ENCODE measurements at regions not wholly inside any gene's neighbourhood (a gene's known extent, or its start where the extent isn't known, plus 50 kb on each side); places are given as distances from the start of the nearest gene placed in this dataset.

DNA sequence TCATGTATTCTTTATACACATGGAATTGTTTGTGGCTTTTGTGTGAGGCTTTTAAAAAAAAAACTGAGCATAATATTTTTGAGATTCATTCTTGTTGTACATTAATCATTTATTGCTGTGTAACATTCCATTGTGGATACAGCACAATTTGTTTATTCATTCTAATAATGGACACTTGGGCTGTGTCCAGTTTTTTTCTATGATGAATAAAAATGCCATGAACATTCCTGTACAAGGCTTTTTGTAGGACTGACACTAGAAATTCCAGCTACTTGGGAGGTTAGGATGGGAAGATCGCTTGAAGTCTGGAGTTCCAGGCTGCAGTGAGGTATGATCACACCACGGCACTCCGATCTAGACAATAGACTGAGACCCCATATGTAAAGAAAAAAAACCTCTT lies 254.3 kb upstream of the CACNA2D1 start:
- H3K27ac ChIP-seq (ENCODE audit: low read length): no peak overlapping the region
- H3K27me3 ChIP-seq (replicated peaks; ENCODE audit: insufficient read depth, low read length): no peaks in the 10 kb centered on the region
- no peaks in the 10 kb centered on the region for H3K36me3 ChIP-seq (replicated peaks; ENCODE audit: insufficient read depth, low read length)
- TF ChIP-seq, protein P1, sequence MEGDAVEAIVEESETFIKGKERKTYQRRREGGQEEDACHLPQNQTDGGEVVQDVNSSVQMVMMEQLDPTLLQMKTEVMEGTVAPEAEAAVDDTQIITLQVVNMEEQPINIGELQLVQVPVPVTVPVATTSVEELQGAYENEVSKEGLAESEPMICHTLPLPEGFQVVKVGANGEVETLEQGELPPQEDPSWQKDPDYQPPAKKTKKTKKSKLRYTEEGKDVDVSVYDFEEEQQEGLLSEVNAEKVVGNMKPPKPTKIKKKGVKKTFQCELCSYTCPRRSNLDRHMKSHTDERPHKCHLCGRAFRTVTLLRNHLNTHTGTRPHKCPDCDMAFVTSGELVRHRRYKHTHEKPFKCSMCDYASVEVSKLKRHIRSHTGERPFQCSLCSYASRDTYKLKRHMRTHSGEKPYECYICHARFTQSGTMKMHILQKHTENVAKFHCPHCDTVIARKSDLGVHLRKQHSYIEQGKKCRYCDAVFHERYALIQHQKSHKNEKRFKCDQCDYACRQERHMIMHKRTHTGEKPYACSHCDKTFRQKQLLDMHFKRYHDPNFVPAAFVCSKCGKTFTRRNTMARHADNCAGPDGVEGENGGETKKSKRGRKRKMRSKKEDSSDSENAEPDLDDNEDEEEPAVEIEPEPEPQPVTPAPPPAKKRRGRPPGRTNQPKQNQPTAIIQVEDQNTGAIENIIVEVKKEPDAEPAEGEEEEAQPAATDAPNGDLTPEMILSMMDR (IDR thresholded peaks at IDR 0.05; ENCODE audit: low read length): no peak
- TF ChIP-seq EZH2 (optimal IDR thresholded peaks at IDR 0.05; ENCODE audit: low read depth, low read length) (no peak), EZH2phosphoT487 (IDR thresholded peaks at IDR 0.05; ENCODE audit: low read length) (no peak)
- peaks cover 5% of the 10 kb centered on the region; the same call in 1 of the 2 replicates for H3F3A ChIP-seq (ENCODE audit: insufficient read depth, low read length)
- no peaks in the 10 kb centered on the region for H3K9me3 ChIP-seq (replicated peaks; ENCODE audit: insufficient read depth, low read length)
- H3K4me1 ChIP-seq (ENCODE audit: low read length): peaks cover 23% of the 10 kb centered on the region
- H3K9ac ChIP-seq (ENCODE audit: low read length): no peak overlapping the region
- no peak for DNase-seq
- H4K20me1 ChIP-seq (ENCODE audit: insufficient read depth, low read length): no peaks in the 10 kb centered on the region
- H2AFZ ChIP-seq (ENCODE audit: low read length): no peak overlapping the region
- no peak overlapping the region for H3K4me2 ChIP-seq (ENCODE audit: low read depth, low read length)
- H3K4me3 ChIP-seq (ENCODE audit: low read length): no peak overlapping the region
- H3K79me2 ChIP-seq (ENCODE audit: low read length): no peaks in the 10 kb centered on the region
- H3K9me2 ChIP-seq (replicated peaks; ENCODE audit: insufficient read depth, low read length): no peaks in the 10 kb centered on the region

DNA sequence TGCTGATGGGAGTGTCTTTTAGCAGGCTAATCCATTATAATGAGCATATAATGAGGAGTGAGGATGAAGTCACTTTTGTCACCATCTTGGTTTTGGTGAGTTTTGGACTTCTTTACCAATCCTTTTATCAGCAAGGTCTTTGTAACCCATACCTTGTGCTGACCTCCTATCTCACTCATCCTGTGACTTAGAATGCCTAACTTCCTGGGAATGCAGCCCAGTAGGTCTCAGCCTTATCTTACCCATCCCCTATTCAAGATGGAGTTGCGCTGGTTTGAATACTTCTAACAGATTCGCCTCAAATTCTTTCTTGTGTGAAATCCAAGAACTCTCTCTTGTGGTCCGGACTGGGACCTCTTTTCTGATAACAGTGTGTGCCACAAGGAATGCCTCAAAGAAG lies 253.1 kb upstream of the CACNA2D1 start:
- Histone ChIP-seq H3K36me3 (replicated peaks; ENCODE audit: insufficient read depth, low read length) (no peaks in the 10 kb centered on the region), H3K27ac (ENCODE audit: low read length) (no peak overlapping the region), H2AFZ (ENCODE audit: low read length) (no peak overlapping the region), H3K27me3 (replicated peaks; ENCODE audit: insufficient read depth, low read length) (no peaks in the 10 kb centered on the region), H3K9ac (ENCODE audit: low read length) (no peak overlapping the region), H3K4me1 (ENCODE audit: low read length) (peaks cover 19% of the 10 kb centered on the region), H3K4me2 (ENCODE audit: low read depth, low read length) (no peak overlapping the region), H4K20me1 (ENCODE audit: insufficient read depth, low read length) (no peaks in the 10 kb centered on the region), H3K9me2 (replicated peaks; ENCODE audit: insufficient read depth, low read length) (no peaks in the 10 kb centered on the region), H3K4me3 (ENCODE audit: low read length) (no peak overlapping the region), H3K9me3 (replicated peaks; ENCODE audit: insufficient read depth, low read length) (no peaks in the 10 kb centered on the region), H3F3A (ENCODE audit: insufficient read depth, low read length) (peaks cover 5% of the 10 kb centered on the region; the same call in 1 of the 2 replicates), H3K79me2 (ENCODE audit: low read length) (no peaks in the 10 kb centered on the region)
- TF ChIP-seq EZH2 (optimal IDR thresholded peaks at IDR 0.05; ENCODE audit: low read depth, low read length) (no peak), EZH2phosphoT487 (IDR thresholded peaks at IDR 0.05; ENCODE audit: low read length) (no peak)
- DNase-seq: no peak

DNA sequence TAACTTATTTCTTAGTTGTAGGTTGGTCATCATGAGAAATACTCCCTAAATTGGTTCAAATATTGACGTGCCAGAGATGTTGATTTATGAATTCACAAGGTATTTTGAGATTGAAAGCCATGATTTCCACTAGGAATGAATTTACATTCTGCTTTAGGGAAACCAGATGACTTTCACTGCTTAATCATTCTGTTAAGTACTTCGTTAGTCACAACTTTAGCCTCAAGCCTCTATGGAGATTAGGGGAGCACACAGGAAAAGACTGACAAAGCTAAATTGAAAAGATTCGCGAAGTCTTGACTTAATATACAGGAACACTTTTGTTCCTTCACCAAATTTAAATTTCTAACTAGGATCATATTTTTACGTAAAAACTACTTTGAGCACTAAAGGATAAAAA lies 250.4 kb upstream of the CACNA2D1 start:
- Histone ChIP-seq H3K27me3 (replicated peaks; ENCODE audit: insufficient read depth, low read length) (no peaks in the 10 kb centered on the region), H4K20me1 (ENCODE audit: insufficient read depth, low read length) (no peaks in the 10 kb centered on the region), H3K4me2 (ENCODE audit: low read depth, low read length) (peak overlapping the region; percentile 62; the same call in 1 of the 2 replicates), H3K9me3 (replicated peaks; ENCODE audit: insufficient read depth, low read length) (no peaks in the 10 kb centered on the region), H3F3A (ENCODE audit: insufficient read depth, low read length) (peaks cover 5% of the 10 kb centered on the region; the same call in 1 of the 2 replicates), H3K4me1 (ENCODE audit: low read length) (peaks cover 19% of the 10 kb centered on the region), H3K27ac (ENCODE audit: low read length) (peak overlapping the region; percentile 62; the same call in 1 of the 2 replicates), H2AFZ (ENCODE audit: low read length) (no peak overlapping the region), H3K9me2 (replicated peaks; ENCODE audit: insufficient read depth, low read length) (no peaks in the 10 kb centered on the region), H3K4me3 (ENCODE audit: low read length) (peak overlapping the region; percentile 6; the same call in 1 of the 2 replicates), H3K79me2 (ENCODE audit: low read length) (no peaks in the 10 kb centered on the region), H3K9ac (ENCODE audit: low read length) (no peak overlapping the region), H3K36me3 (replicated peaks; ENCODE audit: insufficient read depth, low read length) (no peaks in the 10 kb centered on the region)
- TF ChIP-seq EZH2phosphoT487 (IDR thresholded peaks at IDR 0.05; ENCODE audit: low read length): no peak
- DNase-seq: no peak

DNA sequence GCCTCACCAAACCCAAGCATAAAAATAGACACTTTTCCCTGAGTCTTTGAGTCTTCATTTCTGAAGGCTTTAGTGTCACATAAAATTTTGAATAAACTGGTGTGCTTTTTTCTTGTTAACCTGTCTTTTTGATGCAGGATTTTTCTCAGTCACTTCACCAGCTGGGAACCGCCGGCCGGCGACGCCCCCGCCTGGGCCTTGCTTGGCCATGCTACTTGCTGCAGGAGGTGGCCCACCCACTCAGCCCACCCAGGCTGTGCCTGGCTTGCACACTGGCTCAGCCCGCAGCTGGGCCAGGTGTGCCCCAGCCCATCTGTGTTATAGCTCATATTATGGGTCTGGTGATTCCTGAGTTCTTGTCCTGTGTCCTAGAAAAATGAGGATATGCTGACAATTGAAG lies 247.4 kb upstream of the CACNA2D1 start:
- H3K9me3 ChIP-seq (replicated peaks; ENCODE audit: insufficient read depth, low read length): no peaks in the 10 kb centered on the region
- no peaks in the 10 kb centered on the region for H3K79me2 ChIP-seq (ENCODE audit: low read length)
- H2AFZ ChIP-seq (ENCODE audit: low read length): no peak overlapping the region
- H3K27ac ChIP-seq (ENCODE audit: low read length): no peak overlapping the region
- H3K9me2 ChIP-seq (replicated peaks; ENCODE audit: insufficient read depth, low read length): no peaks in the 10 kb centered on the region
- no peaks in the 10 kb centered on the region for H4K20me1 ChIP-seq (ENCODE audit: insufficient read depth, low read length)
- peaks cover 17% of the 10 kb centered on the region for H3K4me1 ChIP-seq (ENCODE audit: low read length)
- H3K4me3 ChIP-seq (ENCODE audit: low read length): no peak overlapping the region
- H3K27me3 ChIP-seq (replicated peaks; ENCODE audit: insufficient read depth, low read length): no peaks in the 10 kb centered on the region
- DNase-seq: no peak
- peaks cover 5% of the 10 kb centered on the region; the same call in 1 of the 2 replicates for H3F3A ChIP-seq (ENCODE audit: insufficient read depth, low read length)
- H3K9ac ChIP-seq (ENCODE audit: low read length): no peak overlapping the region
- no peak overlapping the region for H3K4me2 ChIP-seq (ENCODE audit: low read depth, low read length)
- no peaks in the 10 kb centered on the region for H3K36me3 ChIP-seq (replicated peaks; ENCODE audit: insufficient read depth, low read length)
- TF ChIP-seq, protein P1 (IDR thresholded peaks at IDR 0.05; ENCODE audit: low read length): no peak
- no peak for TF ChIP-seq EZH2 (optimal IDR thresholded peaks at IDR 0.05; ENCODE audit: low read depth, low read length)
- TF ChIP-seq EZH2phosphoT487 (IDR thresholded peaks at IDR 0.05; ENCODE audit: low read length): no peak

Data from MM.1S (cell line).